Upper lobe of right lung (tissue), 1 donor: ENCODE measurements at regions not wholly inside any gene's neighbourhood (a gene's known extent, or its start where the extent isn't known, plus 50 kb on each side); places are given as distances from the start of the nearest gene placed in this dataset.
"Not testable (repeated sequence)": the region's sequence is repeated elsewhere in the genome, so short reads cannot be mapped to it uniquely, and the experiment has no call there.

ENCODE experiments used
- ATAC-seq: fragments of 200-7000 bp; cut with Tn5 transposase; one replicate; pipeline ENCODE4 v1.9.1; 2020; ENCODE audit warnings: mild to moderate bottlenecking, moderate library complexity
- DNase-seq: peaks from one replicate; pipeline ENCODE4 v3.0.0-alpha.2; 2020
- H3K27ac ChIP-seq: fragments of 200-600 bp; one replicate; pipeline ENCODE4 v1.8.0; 2022
- H3K27me3 ChIP-seq: fragments of 200-600 bp; one replicate; pipeline ENCODE4 v1.8.0; 2022; ENCODE audit warnings: mild to moderate bottlenecking
- H3K36me3 ChIP-seq: fragments of 200-600 bp; one replicate; pipeline ENCODE4 v1.8.0; 2022
- H3K4me1 ChIP-seq: fragments of 200-600 bp; one replicate; pipeline ENCODE4 v1.8.0; 2022
- H3K4me3 ChIP-seq: fragments of 200-600 bp; one replicate; pipeline ENCODE4 v1.8.0; 2022; ENCODE audit warnings: mild to moderate bottlenecking
- H3K9me3 ChIP-seq: fragments of 200-600 bp; one replicate; pipeline ENCODE4 v1.8.0; 2022
- CTCF ChIP-seq: fragments of 200-600 bp; IDR thresholded peaks from one replicate; pipeline ENCODE4 v1.8.0; 2022; ENCODE audit warnings: antibody characterized with exemption
- intact Hi-C: fragments of 100-400 bp; cut with DNase I; formaldehyde crosslinking; loops from one replicate; pipeline ENCODE4 v1.11.0; 2022
- donor health status: DM: no; HTN: yes; CAD: no; lungs with severe emphysema.

- Histone ChIP-seq H3K4me1 (no peaks in the 10 kb centered on the region), H3K27me3 (no peaks in the 10 kb centered on the region), H3K4me3 (no peak overlapping the region), H3K36me3 (no peaks in the 10 kb centered on the region), H3K9me3 (no peaks in the 10 kb centered on the region), H3K27ac (no peak overlapping the region)
- DNase-seq (no peak), ATAC-seq (no peak)
- intact Hi-C loops: no loop called here
- no peak for TF ChIP-seq CTCF
Measured at GRCh38 chr17:53765609-53766008, 57.1 kb upstream of the KIF2B start.

GRCh38 chr17:53765129-53765528, 57.6 kb upstream of the KIF2B start:
- H3K4me3 ChIP-seq: no peak overlapping the region
- no peak for ATAC-seq
- no peak for DNase-seq
- H3K9me3 ChIP-seq: no peaks in the 10 kb centered on the region
- intact Hi-C loops: no loop called here
- no peaks in the 10 kb centered on the region for H3K36me3 ChIP-seq
- no peak overlapping the region for H3K27ac ChIP-seq
- H3K27me3 ChIP-seq: no peaks in the 10 kb centered on the region
- H3K4me1 ChIP-seq: no peaks in the 10 kb centered on the region
- no peak for TF ChIP-seq CTCF

GRCh38 chr17:53757559-53757958, 65.2 kb upstream of the KIF2B start:
- no peaks in the 10 kb centered on the region for H3K4me1 ChIP-seq
- no peak for TF ChIP-seq CTCF
- intact Hi-C loops: no loop called here
- no peaks in the 10 kb centered on the region for H3K9me3 ChIP-seq
- H3K36me3 ChIP-seq: no peaks in the 10 kb centered on the region
- H3K4me3 ChIP-seq: no peak overlapping the region
- no peak overlapping the region for H3K27ac ChIP-seq
- H3K27me3 ChIP-seq: no peaks in the 10 kb centered on the region
- DNase-seq (no peak), ATAC-seq (no peak)

- H3K4me3 ChIP-seq, ATAC-seq, H3K36me3 ChIP-seq, H3K27ac ChIP-seq, H3K9me3 ChIP-seq, intact Hi-C loops, H3K4me1 ChIP-seq, DNase-seq, H3K27me3 ChIP-seq: not testable (repeated sequence)
Measured at GRCh38 chr17:53757116-53757515, 65.6 kb upstream of the KIF2B start.

- Histone ChIP-seq H3K27me3 (no peaks in the 10 kb centered on the region), H3K27ac (no peak overlapping the region), H3K9me3 (no peaks in the 10 kb centered on the region), H3K4me3 (no peak overlapping the region), H3K4me1 (no peaks in the 10 kb centered on the region), H3K36me3 (no peaks in the 10 kb centered on the region)
- no peak for TF ChIP-seq CTCF
- intact Hi-C loops: no loop called here
- no peak for ATAC-seq
- DNase-seq: no peak
Measured at GRCh38 chr17:53749178-53749577, 73.5 kb upstream of the KIF2B start.

- H3K36me3 ChIP-seq, ATAC-seq: not testable (repeated sequence)
Measured at GRCh38 chr17:53748159-53748820, 74.4 kb upstream of the KIF2B start.

GRCh38 chr17:53740312-53740711, 82.4 kb upstream of the KIF2B start:
- TF ChIP-seq CTCF: no peak
- no peak for ATAC-seq

More at GRCh38 chr17:53748159-53748820, 74.4 kb upstream of the KIF2B start:
- H3K4me1 ChIP-seq, DNase-seq, H3K9me3 ChIP-seq, H3K27me3 ChIP-seq, H3K4me3 ChIP-seq, intact Hi-C loops, H3K27ac ChIP-seq: not testable (repeated sequence)

More at GRCh38 chr17:53740312-53740711, 82.4 kb upstream of the KIF2B start:
- DNase-seq: no peak
- Histone ChIP-seq H3K27ac (no peak overlapping the region), H3K27me3 (no peaks in the 10 kb centered on the region), H3K36me3 (no peaks in the 10 kb centered on the region), H3K9me3 (no peaks in the 10 kb centered on the region), H3K4me3 (no peak overlapping the region), H3K4me1 (no peaks in the 10 kb centered on the region)
- intact Hi-C loops: no loop called here
